Stromal cell of bone marrow (primary cell): ENCODE measurements at regions not wholly inside any gene's neighbourhood (a gene's known extent, or its start where the extent isn't known, plus 50 kb on each side); places are given as distances from the start of the nearest gene placed in this dataset.

Source experiments
- DNase-seq: peaks from one replicate; pipeline ENCODE4 v3.0.0-alpha.2; 2012; ENCODE audit warnings: low read depth

GRCh38 chr3:7913283-7913682 is 588.3 kb upstream of the LMCD1 start:
- no peak for DNase-seq

DNA sequence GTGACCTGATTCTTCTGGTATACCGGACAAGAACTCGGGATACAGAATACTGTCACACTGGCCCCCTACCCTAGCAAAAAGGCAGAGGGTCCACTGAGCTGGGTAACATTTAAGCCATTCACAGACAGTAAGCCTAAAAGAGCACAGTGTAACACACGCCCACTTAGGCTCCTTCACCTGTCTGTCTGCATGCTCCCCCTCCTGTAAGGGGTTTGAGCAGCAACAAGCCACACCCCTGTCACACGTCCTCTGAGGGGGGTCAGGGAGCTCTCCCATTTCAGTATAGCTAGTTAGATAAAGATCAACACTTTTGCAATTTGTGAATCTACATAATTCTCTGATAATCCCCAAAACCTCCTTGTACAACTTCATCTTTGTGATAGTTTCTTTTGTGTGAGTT is 586.3 kb upstream of the LMCD1 start:
- DNase-seq, result no peak

DNA sequence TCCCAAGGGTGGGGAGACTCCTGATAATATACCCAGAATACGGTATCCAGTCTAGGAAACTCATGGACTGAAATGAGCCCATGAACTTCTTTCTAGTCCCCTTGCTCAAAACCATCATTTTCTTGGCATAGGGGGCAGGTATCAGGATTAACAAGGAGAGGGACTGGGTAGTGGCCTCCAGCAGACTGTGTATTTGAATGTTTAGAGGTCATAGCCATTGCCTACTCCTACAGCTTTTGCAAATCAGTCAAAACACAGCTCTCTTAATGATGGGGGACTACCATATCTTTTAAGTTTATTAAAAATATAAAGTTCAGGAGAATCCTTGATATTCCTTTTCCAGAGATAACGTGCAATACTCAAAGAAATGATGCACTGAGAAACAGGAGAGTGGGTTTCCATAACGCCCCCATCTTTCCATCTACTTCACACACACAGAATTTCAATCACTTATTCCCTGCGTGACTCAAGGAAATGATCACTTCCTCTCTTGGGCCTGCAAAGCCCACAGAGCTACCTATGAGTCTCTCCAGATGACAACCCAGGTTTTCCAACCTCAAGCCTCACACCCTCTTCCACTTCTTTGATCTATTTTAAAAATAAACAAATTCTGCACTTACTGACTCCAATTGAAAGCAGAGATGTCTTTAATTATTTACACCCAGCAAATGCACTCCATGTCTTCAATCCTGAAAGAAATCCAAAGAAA is 584.0 kb upstream of the LMCD1 start:
- no peak for DNase-seq

- no peak for DNase-seq
Measured at GRCh38 chr3:7920211-7920610, 581.4 kb upstream of the LMCD1 start.

DNA sequence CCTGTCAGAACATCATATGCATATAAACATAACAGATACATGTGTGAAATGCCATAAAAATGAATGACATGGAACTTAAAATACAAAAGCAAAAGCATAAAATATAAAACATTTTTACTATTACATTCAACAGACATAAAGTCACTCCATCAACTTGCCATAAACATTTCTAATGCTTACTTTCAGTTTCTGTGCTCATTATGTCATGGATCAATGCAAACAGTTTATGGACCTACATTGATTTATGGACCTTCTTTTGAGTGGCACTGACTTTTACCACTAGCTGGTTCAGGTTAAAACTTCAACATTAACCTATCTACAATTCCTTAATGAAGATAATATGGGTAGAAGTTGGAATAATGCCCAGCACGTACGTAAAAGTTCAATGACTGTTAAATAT is 577.4 kb upstream of the LMCD1 start:
- DNase-seq, result no peak

DNA sequence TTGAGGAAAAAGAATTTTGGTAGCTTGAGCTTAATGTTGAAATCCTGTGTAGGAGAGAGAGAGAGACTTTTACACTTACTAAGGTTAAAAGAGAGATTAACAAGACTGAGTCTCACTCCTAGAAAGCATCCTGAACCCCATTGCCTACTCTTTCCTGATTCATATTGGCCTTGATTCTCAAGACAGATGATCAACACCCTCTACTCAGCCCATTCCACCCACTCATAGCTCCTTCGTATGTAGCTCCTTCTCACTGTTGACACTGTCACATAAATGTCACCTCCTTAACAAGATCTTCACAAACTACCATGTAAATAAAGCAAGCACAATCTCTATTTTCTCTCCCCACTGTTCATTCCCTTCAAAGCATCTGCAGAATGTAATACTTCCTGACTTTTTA is 574.6 kb upstream of the LMCD1 start:
- DNase-seq, result no peak

GRCh38 chr3:7927864-7928263 is 573.8 kb upstream of the LMCD1 start:
- DNase-seq, result no peak

- DNase-seq, result no peak
Measured at GRCh38 chr3:7929319-7929889, 572.2 kb upstream of the LMCD1 start.

GRCh38 chr3:7934362-7934761 is 567.3 kb upstream of the LMCD1 start:
- no peak for DNase-seq

- DNase-seq, result no peak
Measured at GRCh38 chr3:7947930-7948329, 553.7 kb upstream of the LMCD1 start.

DNA sequence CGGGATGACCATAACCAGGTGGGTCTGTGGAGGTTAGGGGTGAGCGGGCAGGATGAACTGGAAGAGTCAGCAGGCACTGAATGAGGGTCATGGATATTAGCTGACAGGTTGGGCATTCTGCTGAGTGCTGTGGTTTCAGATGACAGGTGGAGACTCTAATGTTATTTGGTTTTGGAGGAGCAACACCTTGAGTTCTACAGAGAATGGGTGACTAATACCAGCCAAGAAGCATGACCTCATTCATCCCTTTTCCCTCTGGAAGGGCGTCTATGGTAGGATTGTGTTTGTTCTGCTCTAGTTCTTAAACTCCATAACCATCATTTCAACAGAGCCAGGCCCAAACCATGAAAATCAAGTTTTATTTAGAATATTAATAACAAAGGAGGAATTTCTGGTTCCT is 550.7 kb upstream of the LMCD1 start:
- no peak for DNase-seq

GRCh38 chr3:7953449-7954014 is 548.1 kb upstream of the LMCD1 start:
- no peak for DNase-seq

DNA sequence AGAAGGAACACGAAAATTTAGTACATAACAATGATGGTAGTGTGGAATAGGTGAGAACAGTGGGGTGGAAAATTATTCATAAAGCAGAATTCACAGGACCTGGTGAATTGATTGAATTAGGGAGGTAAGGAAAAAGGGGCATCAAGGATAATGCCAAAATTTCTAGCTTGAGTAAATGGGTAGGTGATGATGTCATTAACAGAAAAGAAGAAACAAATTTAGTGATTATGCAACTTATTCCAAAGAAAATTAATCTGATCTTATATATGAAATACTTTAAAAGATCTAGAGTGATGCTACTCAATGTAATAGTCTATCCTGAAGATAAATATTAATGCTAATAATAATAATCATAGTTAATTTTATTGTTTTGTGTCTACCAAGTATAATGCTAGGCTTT is 544.6 kb upstream of the LMCD1 start:
- no peak for DNase-seq

DNA sequence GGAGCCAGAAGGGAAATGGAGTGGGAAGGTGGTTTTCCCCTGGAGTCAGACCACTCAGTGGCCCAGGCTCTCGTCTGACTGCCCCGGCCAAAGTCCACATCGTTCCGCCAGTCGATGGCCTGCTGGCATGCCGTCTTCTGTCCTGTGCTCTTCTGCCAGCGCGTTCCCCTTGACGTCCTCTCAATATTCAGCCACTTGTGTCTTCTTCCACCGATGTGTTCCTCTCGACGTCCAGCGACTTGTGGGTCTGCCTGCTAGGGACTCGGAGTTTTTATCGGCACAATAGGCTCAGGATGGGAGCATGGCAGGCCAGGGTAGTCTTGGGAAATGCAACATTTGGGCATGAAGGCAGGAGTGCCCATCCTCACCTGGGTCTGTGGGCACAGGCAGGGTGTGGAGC is 542.5 kb upstream of the LMCD1 start:
- DNase-seq, result no peak

DNA sequence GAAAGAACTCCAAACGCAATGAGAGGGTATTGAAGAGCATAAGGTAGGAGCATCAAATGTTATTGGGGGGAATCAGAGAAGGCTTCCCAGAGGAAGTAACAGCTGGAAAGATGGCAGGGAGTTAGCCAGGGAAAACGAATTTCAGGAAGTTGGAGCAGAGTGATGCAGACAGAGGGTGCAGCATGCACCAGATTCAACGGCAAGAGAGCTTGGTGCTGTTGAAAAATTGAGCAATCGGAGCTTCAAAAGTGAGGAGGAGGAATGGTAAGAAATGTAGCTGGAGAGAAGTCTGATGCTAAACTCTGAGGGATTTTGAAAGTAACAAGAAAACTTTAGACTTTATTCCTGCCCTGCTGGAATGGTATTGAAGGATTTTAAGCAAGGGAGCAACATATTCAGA is 541.0 kb upstream of the LMCD1 start:
- DNase-seq, result no peak

DNA sequence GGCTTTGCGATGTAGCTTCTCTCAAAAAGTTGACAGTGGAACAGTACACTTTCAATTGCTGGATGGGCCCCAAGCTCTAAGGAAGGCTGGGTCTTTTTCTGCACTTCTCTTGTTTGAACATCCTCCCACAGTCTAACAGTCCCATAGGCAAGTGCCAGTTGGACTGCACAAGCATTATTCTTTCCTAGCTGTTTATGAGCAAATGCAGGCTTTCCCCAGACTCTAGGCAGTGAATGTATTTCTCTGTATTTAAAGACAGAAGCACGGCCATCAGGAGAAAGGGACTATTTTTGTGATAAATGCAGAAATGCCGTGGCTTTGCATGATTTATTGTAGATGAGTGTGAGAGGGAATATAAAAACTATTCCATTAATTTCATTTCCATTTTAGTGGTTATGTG is 539.3 kb upstream of the LMCD1 start:
- no peak for DNase-seq

GRCh38 chr3:7964899-7965298 is 536.7 kb upstream of the LMCD1 start:
- DNase-seq, result no peak

DNA sequence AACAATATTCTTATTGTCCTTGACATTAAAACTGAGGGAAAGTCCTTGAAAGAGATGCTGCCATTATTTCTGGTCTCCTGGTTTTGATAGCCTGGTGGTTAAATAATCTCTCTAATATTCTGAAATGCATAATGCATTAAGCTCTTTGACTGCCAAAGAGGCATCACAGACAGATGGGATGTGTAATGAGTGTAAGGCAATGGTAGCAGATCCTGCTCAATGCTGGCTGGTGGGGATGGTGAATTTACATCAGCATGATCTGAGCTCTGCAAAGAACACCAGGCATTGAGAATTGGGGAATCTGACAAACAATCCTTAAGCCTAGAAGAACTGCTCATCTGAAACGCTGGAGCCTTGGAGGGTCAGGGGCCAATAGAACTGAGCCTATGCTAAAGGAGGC is 528.6 kb upstream of the LMCD1 start:
- no peak for DNase-seq

- no peak for DNase-seq
Measured at GRCh38 chr3:7977245-7978086, 524.2 kb upstream of the LMCD1 start.

DNA sequence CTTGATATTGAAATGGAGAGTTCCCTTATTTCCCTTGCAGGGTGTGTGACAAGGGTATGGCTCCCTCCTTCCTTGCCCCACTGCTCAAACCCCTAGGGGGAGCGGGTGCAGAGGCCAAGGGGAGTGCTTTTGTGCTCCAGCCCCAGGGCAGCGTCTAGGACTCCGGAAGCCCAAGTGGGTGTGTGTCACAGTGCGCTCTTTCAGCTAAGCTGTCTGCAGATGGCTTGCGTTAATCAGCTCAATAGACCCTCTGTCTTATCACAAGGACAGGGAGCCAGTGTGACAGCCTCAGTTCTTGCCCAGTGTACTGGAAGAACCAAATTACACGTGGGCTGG is 523.6 kb upstream of the LMCD1 start:
- DNase-seq, result no peak

DNA sequence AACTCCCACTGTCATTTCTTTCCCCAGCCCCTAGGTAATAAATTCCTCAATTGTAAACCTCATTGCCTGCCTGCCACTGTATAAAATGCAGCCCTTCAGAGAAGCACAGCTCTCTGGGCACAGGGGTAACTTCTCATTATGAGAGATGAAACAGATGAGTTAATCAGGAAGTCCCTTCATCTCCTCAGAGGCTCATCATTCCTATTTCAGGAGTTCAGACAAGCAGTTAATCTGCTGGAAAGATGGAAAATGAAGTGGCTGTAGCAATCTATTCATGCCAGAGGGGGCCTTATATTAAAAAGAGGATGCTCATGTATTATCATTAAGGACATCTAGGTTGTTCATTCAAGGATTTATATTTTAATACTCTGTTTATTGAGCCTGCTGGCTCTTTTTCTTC is 519.5 kb upstream of the LMCD1 start:
- no peak for DNase-seq

GRCh38 chr3:7999384-7999783 is 502.2 kb upstream of the LMCD1 start:
- DNase-seq, result no peak

- DNase-seq, result no peak
Measured at GRCh38 chr3:8001307-8001706, 500.3 kb upstream of the LMCD1 start.
